T-helper 1 cell treated with Interleukin-12 subunit alpha and Interleukin-12 subunit beta and Interleukin-4 antibody, amounts not matched to agents 30 μg/mL and 1 μg/mL, for 36 hours (primary cell): ENCODE measurements at regions not wholly inside any gene's neighbourhood (a gene's known extent, or its start where the extent isn't known, plus 50 kb on each side); places are given as distances from the start of the nearest gene placed in this dataset.

Experiments used
- H3K27ac Mint-ChIP-seq: one replicate; pipeline ENCODE4 v1.8.0; 2021; ENCODE audit warnings: mild to moderate bottlenecking, mixed read lengths
- H3K27me3 Mint-ChIP-seq: one replicate; pipeline ENCODE4 v1.8.0; 2021; ENCODE audit warnings: low read depth, mixed read lengths
- H3K36me3 Mint-ChIP-seq: one replicate; pipeline ENCODE4 v1.8.0; 2021; ENCODE audit warnings: low read depth, mixed read lengths
- H3K4me1 Mint-ChIP-seq: one replicate; pipeline ENCODE4 v1.8.0; 2021; ENCODE audit warnings: low read depth, mixed read lengths
- H3K4me3 Mint-ChIP-seq: one replicate; pipeline ENCODE4 v1.8.0; 2021; ENCODE audit warnings: mild to moderate bottlenecking, moderate library complexity, mixed read lengths
- H3K9me3 Mint-ChIP-seq: one replicate; pipeline ENCODE4 v1.8.0; 2021; ENCODE audit warnings: mixed read lengths

GRCh38 chr2:16584824-16585540 lies 80.7 kb downstream of the CYRIA start:
- Mint-ChIP-seq H3K36me3 (no peaks in the 10 kb centered on the region), H3K4me1 (no peaks in the 10 kb centered on the region), H3K27ac (no peak overlapping the region), H3K4me3 (no peak overlapping the region), H3K27me3 (no peaks in the 10 kb centered on the region), H3K9me3 (no peaks in the 10 kb centered on the region)

GRCh38 chr2:16584084-16584483 lies 81.5 kb downstream of the CYRIA start:
- Mint-ChIP-seq H3K4me1 (no peaks in the 10 kb centered on the region), H3K4me3 (no peak overlapping the region), H3K9me3 (no peaks in the 10 kb centered on the region), H3K27ac (no peak overlapping the region), H3K36me3 (no peaks in the 10 kb centered on the region), H3K27me3 (no peaks in the 10 kb centered on the region)

- Mint-ChIP-seq H3K36me3 (no peaks in the 10 kb centered on the region), H3K9me3 (no peaks in the 10 kb centered on the region), H3K27me3 (no peaks in the 10 kb centered on the region), H3K27ac (no peak overlapping the region), H3K4me1 (no peaks in the 10 kb centered on the region), H3K4me3 (no peak overlapping the region)
These were observed 84.4 kb downstream of the CYRIA start for GRCh38 chr2:16581241-16581640.

GRCh38 chr2:16578081-16578480 lies 87.6 kb downstream of the CYRIA start:
- H3K27ac Mint-ChIP-seq: no peak overlapping the region
- no peaks in the 10 kb centered on the region for H3K36me3 Mint-ChIP-seq
- no peaks in the 10 kb centered on the region for H3K27me3 Mint-ChIP-seq
- no peaks in the 10 kb centered on the region for H3K4me1 Mint-ChIP-seq
- H3K9me3 Mint-ChIP-seq: peaks cover 3% of the 10 kb centered on the region
- H3K4me3 Mint-ChIP-seq: no peak overlapping the region

- H3K36me3 Mint-ChIP-seq: no peaks in the 10 kb centered on the region
- H3K4me1 Mint-ChIP-seq: no peaks in the 10 kb centered on the region
- no peaks in the 10 kb centered on the region for H3K9me3 Mint-ChIP-seq
- no peak overlapping the region for H3K27ac Mint-ChIP-seq
- no peak overlapping the region for H3K4me3 Mint-ChIP-seq
- H3K27me3 Mint-ChIP-seq: no peaks in the 10 kb centered on the region
These were observed 95.1 kb downstream of the CYRIA start for GRCh38 chr2:16570516-16570915.

GRCh38 chr2:16568998-16569784 lies 96.4 kb downstream of the CYRIA start:
- no peaks in the 10 kb centered on the region for H3K9me3 Mint-ChIP-seq
- H3K27me3 Mint-ChIP-seq: no peaks in the 10 kb centered on the region
- no peaks in the 10 kb centered on the region for H3K4me1 Mint-ChIP-seq
- no peak overlapping the region for H3K27ac Mint-ChIP-seq
- no peaks in the 10 kb centered on the region for H3K36me3 Mint-ChIP-seq
- no peak overlapping the region for H3K4me3 Mint-ChIP-seq

- Mint-ChIP-seq H3K27me3 (no peaks in the 10 kb centered on the region), H3K9me3 (no peaks in the 10 kb centered on the region), H3K36me3 (no peaks in the 10 kb centered on the region), H3K4me3 (no peak overlapping the region), H3K27ac (no peak overlapping the region), H3K4me1 (no peaks in the 10 kb centered on the region)
These were observed 98.9 kb downstream of the CYRIA start for GRCh38 chr2:16566701-16567100.

GRCh38 chr2:16565481-16565880 lies 100.2 kb downstream of the CYRIA start:
- Mint-ChIP-seq H3K27me3 (no peaks in the 10 kb centered on the region), H3K4me3 (no peak overlapping the region), H3K4me1 (no peaks in the 10 kb centered on the region), H3K36me3 (no peaks in the 10 kb centered on the region), H3K27ac (no peak overlapping the region), H3K9me3 (no peaks in the 10 kb centered on the region)

- Mint-ChIP-seq H3K27ac (no peak overlapping the region), H3K27me3 (no peaks in the 10 kb centered on the region), H3K9me3 (no peaks in the 10 kb centered on the region), H3K36me3 (no peaks in the 10 kb centered on the region), H3K4me3 (no peak overlapping the region), H3K4me1 (no peaks in the 10 kb centered on the region)
These were observed 104.0 kb downstream of the CYRIA start for GRCh38 chr2:16561676-16562075.

GRCh38 chr2:16561251-16561650 lies 104.4 kb downstream of the CYRIA start:
- no peak overlapping the region for H3K4me3 Mint-ChIP-seq
- no peaks in the 10 kb centered on the region for H3K4me1 Mint-ChIP-seq
- no peaks in the 10 kb centered on the region for H3K36me3 Mint-ChIP-seq
- no peak overlapping the region for H3K27ac Mint-ChIP-seq
- H3K9me3 Mint-ChIP-seq: no peaks in the 10 kb centered on the region
- no peaks in the 10 kb centered on the region for H3K27me3 Mint-ChIP-seq

- no peaks in the 10 kb centered on the region for H3K36me3 Mint-ChIP-seq
These were observed 106.2 kb downstream of the CYRIA start for GRCh38 chr2:16559278-16560067.

GRCh38 chr2:16554060-16554583 lies 111.5 kb downstream of the CYRIA start:
- Mint-ChIP-seq H3K36me3 (no peaks in the 10 kb centered on the region), H3K9me3 (no peaks in the 10 kb centered on the region), H3K4me1 (no peaks in the 10 kb centered on the region), H3K27me3 (no peaks in the 10 kb centered on the region), H3K4me3 (no peak overlapping the region), H3K27ac (no peak overlapping the region)

More at GRCh38 chr2:16559278-16560067, 106.2 kb downstream of the CYRIA start:
- Mint-ChIP-seq H3K4me3 (no peak overlapping the region), H3K9me3 (no peaks in the 10 kb centered on the region), H3K4me1 (no peaks in the 10 kb centered on the region), H3K27me3 (no peaks in the 10 kb centered on the region), H3K27ac (no peak overlapping the region)

GRCh38 chr2:16553226-16553625 lies 112.4 kb downstream of the CYRIA start:
- Mint-ChIP-seq H3K4me1 (no peaks in the 10 kb centered on the region), H3K27me3 (no peaks in the 10 kb centered on the region), H3K36me3 (no peaks in the 10 kb centered on the region), H3K27ac (no peak overlapping the region), H3K4me3 (no peak overlapping the region), H3K9me3 (no peaks in the 10 kb centered on the region)

GRCh38 chr2:16552202-16552601 lies 113.4 kb downstream of the CYRIA start:
- Mint-ChIP-seq H3K27me3 (no peaks in the 10 kb centered on the region), H3K27ac (no peak overlapping the region), H3K9me3 (no peaks in the 10 kb centered on the region), H3K36me3 (no peaks in the 10 kb centered on the region), H3K4me1 (no peaks in the 10 kb centered on the region), H3K4me3 (no peak overlapping the region)
